GM12874 (cell line): ENCODE measurements at regions not wholly inside any gene's neighbourhood (a gene's known extent, or its start where the extent isn't known, plus 50 kb on each side); places are given as distances from the start of the nearest gene placed in this dataset.

Experiments used
- CTCF ChIP-seq: IDR thresholded peaks from 2 replicates; pipeline ENCODE4 v1.5.1; 2011; ENCODE audit warnings: low read depth, mild to moderate bottlenecking, control low read depth, low read length, moderate library complexity; ENCODE audit not compliant: insufficient read depth

DNA sequence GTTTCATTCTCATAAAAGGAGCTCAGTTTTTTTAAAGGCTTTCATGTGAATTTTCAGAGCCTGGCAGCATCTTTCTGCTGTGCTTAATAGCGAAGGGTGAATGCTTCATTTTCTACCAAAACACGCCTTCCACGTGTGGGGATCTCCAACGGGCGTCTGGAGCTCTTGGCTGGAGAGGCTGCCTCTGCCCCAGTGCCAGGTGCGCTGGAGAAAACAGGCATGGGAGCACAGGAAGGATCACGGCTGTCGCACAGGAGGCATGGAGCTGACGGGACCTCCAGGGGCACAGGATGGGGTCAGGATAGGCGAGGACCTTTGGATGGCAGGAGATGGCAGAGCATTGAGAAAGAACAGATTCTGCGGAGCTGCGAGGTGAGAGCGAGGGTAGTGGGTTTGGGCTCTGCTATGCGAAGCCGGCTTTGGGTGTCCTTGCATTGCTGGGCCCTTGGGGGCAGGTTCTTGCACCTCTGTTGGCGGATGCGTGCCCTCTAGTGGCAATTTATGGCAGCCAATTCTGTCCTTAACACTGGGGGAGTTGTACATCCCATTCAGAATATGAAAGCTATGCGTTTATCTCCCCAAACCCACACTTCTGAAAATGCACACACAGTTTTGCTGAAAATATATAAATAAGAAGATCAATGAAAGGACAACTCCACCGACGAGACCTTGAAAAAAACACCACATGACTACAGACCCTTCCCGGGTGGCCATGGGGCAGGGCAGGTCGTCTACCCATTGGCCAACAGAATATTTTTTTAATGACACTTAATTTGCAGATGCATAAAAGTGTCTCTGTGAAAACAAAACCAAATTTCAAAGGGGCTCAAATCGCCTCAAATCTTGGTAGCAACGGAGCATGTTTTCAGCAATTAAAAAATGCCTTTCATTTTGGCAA is 90.4 kb upstream of the SLC35G4 start:
- TF ChIP-seq CTCF = peak; percentile 89

DNA sequence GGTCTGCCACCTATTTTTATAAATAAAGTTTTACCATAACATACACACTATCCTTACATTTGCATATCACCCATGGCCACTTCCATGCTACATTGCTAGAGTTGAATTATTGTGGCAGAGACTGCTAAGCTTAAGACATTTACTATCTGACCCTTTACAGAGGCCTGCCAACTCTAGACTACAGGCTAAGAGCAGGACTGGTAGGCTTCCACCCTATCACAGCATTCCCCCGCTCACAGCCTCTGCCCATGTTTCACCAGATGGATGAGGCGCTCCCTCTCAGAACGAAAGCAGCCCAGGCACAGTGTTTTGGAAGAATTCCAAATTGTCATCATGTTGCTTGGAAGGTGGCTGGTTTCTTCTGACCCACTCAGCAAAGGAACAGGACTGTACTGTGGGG is 91.7 kb upstream of the SLC35G4 start:
- no peak for TF ChIP-seq CTCF

DNA sequence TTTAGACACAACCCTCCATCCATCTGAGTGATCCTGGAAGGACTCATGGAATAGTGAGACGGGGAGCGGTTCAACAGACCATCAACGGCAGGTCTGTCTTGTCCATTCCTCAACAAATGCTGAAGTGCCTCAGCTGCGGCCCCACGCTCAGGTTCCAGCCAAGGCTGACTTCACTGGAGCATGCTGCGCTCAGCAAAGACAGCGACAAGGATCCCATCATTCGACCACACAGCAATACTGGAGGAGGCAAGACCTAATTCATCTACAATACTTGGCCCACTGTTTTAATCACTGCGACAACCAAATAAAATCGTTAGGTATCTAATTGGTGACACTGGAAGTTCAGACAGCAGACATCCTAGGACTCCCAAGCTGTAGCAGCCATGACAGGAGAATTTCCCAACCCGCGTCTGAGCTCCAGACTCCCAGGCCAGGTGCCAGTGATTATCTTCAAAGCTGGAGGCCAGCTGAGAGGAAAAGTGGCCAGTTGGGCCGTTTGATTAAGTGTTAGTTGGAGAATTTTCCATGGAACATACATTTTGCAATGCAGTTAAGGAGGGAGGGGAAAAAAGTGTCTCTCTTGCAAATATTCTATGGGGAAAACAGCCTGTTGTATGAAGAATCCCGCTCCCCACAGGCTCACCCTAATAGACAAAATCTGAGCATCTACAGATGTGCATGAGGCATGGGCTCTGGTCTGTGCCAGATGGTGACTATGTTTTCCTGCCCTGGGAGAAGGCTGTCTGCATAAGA is 92.5 kb upstream of the SLC35G4 start:
- TF ChIP-seq CTCF = no peak

- no peak for TF ChIP-seq CTCF
These were observed 95.1 kb upstream of the SLC35G4 start for GRCh38 chr18:11514267-11514666.

DNA sequence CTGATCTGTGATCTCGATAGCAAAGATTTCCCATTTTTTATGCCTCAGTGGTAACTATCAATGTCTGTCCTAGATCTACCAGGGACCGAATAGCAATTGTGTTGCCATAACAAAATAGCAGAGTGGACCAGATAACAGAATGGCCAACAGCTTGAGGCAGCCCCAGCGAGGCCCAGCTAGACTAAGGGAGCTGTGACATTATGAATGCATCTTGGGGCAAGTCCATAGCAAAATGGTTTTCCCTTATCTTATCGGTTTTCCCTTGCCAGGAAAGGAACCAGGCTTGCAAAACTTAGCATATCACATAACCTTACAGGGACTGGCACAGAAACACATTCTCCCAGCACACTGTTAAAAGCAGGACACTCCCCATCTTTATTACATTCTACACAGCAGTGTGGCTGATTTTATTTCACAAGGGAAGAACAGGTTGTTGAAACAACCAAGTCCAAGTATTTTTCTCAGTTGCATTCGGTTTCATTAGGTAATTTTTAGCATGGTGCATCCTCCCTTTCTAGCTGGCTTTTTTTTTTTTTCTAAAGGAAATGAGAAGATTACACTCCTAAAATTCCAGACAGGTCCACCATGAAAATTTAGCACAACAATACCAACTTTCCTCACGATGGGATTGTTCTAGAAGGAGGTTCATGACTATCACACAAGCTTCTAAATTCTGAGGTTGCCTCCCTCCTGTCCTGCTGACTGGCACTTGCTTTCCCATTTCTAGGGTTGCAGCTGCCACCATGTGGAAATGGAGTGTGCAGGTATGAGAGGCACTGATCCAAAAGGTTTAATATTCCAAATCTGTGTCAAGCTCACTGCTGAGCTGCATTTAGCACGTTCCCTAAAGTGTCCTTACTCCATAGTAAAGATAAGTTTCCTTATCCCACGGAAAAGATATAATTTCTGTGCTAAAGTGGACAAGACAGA is 97.0 kb upstream of the SLC35G4 start:
- peak; percentile 3; the same call in 1 of the 2 replicates for TF ChIP-seq CTCF

DNA sequence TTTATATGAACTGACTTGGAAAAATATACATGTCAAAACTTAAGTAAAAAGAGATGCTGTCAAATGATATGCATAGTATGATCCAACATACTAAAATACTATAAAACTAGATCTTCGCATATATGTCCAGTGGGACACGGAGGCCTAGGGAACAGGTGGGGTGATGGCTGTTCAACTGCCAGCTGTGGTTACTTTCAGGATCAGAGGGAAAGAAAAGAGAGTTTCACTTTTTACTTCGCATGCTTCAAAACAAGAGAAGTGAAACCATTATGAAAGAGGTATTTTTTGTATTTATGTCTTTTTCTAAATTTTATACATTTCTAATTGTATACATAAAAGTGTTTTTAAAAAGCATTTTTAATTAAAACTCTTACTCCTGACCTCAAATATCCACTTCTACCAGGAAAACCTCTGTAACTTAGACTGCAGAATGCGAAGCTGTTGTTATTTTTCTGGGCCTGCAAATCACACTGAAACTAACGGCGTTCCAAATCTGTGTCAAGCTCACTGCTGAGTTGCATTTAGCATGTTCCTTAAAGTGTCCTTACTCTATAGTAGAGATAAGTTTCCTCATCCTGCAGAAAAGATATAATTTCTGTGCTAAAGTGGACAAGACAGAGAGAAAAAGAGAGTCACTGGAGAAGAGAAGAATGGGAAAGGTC is 97.8 kb upstream of the SLC35G4 start:
- TF ChIP-seq CTCF = no peak
